Cardiac muscle cell (in vitro differentiated cells and primary cell): ENCODE measurements at regions not wholly inside any gene's neighbourhood (a gene's known extent, or its start where the extent isn't known, plus 50 kb on each side); places are given as distances from the start of the nearest gene placed in this dataset.

Experiments used
- DNase-seq, 2 donors: peaks; one replicate each; pipeline versions ENCODE4 v3.0.0 to v3.0.0-alpha.2; 2010 to 2017; ENCODE audit warnings: low read depth in 1 of 2, low spot score in 1 of 2
- H3K27ac ChIP-seq: fragments of 200-600 bp; sonication (generic); 2 replicates; pipeline ENCODE4 v1.5.1; 2016
- H3K27me3 ChIP-seq: fragments of 200-600 bp; sonication (generic); 2 replicates; pipeline ENCODE4 v1.6.0; 2016; ENCODE audit warnings: control low read depth
- H3K36me3 ChIP-seq: fragments of 200-600 bp; sonication (generic); 2 replicates; pipeline ENCODE4 v1.5.1; 2016; ENCODE audit warnings: control low read depth
- H3K4me1 ChIP-seq: fragments of 200-600 bp; sonication (generic); 2 replicates; pipeline ENCODE4 v1.8.1; 2017; ENCODE audit warnings: low read depth, mild to moderate bottlenecking, mixed run types
- H3K4me3 ChIP-seq: fragments of 200-600 bp; sonication (generic); 2 replicates; pipeline ENCODE4 v1.5.1; 2016; ENCODE audit warnings: mild to moderate bottlenecking
- H3K9me3 ChIP-seq: fragments of 200-600 bp; sonication (generic); 2 replicates; pipeline ENCODE4 v1.5.1; 2017; ENCODE audit warnings: low read depth, mild to moderate bottlenecking, control low read depth
- TF ChIP-seq, protein P1 (sequence below): IDR thresholded peaks from 2 replicates; pipeline ENCODE4 v1.5.1; 2012; ENCODE audit warnings: low read depth, mild to moderate bottlenecking, low read length

- Histone ChIP-seq H3K4me3 (no peak overlapping the region), H3K4me1 (no peaks in the 10 kb centered on the region), H3K36me3 (no peaks in the 10 kb centered on the region), H3K27ac (no peak overlapping the region), H3K27me3 (no peaks in the 10 kb centered on the region), H3K9me3 (peaks cover under 1% of the 10 kb centered on the region)
- TF ChIP-seq, protein P1, sequence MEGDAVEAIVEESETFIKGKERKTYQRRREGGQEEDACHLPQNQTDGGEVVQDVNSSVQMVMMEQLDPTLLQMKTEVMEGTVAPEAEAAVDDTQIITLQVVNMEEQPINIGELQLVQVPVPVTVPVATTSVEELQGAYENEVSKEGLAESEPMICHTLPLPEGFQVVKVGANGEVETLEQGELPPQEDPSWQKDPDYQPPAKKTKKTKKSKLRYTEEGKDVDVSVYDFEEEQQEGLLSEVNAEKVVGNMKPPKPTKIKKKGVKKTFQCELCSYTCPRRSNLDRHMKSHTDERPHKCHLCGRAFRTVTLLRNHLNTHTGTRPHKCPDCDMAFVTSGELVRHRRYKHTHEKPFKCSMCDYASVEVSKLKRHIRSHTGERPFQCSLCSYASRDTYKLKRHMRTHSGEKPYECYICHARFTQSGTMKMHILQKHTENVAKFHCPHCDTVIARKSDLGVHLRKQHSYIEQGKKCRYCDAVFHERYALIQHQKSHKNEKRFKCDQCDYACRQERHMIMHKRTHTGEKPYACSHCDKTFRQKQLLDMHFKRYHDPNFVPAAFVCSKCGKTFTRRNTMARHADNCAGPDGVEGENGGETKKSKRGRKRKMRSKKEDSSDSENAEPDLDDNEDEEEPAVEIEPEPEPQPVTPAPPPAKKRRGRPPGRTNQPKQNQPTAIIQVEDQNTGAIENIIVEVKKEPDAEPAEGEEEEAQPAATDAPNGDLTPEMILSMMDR: no peak
- DNase-seq: peak in 1 of 2 donors; percentile 4
Measured at GRCh38 chr7:69049326-69049725, 548.9 kb upstream of the AUTS2 start.

GRCh38 chr7:69052447-69052846 is 545.8 kb upstream of the AUTS2 start:
- Histone ChIP-seq H3K27me3 (no peaks in the 10 kb centered on the region), H3K36me3 (no peaks in the 10 kb centered on the region), H3K4me1 (no peaks in the 10 kb centered on the region), H3K4me3 (no peak overlapping the region), H3K9me3 (no peaks in the 10 kb centered on the region), H3K27ac (no peak overlapping the region)
- TF ChIP-seq, protein P1: no peak
- no peak for DNase-seq

DNA sequence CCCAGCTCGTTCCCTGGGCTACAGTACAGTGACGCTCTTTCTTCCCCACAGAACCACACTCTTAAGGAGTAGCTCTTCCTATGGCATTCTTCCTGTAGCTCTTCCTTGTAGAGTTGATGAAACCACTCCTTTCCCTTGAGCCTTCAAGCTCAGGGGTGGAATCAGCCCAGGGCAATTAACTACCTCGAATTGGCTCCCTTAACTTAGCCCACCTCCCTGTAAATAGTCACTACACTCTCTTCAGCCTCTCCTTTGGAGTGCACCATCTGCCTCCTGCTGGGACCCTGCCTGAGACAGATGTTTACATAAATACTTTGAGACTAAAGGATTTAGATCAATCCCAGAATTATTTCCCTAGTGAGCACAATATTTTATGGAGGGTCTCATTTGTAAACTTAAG is 537.8 kb upstream of the AUTS2 start:
- Histone ChIP-seq H3K36me3 (no peaks in the 10 kb centered on the region), H3K27me3 (no peaks in the 10 kb centered on the region), H3K4me3 (no peak overlapping the region), H3K9me3 (no peaks in the 10 kb centered on the region), H3K27ac (no peak overlapping the region), H3K4me1 (no peaks in the 10 kb centered on the region)
- DNase-seq: no peak
- TF ChIP-seq, protein P1: no peak

DNA sequence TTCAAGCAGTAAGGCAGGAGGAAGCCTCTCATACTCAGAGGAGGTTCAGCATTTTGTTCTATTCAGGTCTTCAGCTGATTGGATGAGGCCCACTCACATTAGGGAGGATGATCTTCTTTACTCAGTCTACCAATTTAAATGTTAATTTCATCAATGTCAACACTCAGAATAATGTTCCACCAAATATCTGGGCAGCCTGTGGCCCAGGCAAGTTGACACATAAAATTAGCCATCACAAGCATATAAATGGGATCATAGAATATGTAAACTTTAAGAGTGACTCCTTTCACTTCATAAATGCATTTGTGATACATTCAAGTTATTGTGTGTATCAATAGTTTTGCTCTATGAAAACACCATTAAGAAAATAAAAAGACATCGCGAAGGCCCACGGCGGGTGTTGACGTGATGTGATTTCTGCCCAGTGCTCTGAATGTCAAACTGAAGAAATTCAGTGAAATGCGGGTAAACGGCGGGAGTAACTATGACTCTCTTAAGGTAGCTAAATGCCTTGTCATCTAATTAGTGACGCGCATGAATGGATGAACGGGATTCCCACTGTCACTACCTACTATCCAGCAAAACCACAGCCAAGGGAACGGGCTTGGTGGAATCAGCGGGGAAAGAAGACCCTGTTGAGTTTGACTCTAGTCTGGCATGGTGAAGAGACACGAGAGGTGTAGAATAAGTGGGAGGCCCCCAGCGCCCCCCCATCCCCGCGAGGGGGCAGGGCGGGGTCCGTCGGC is 536.1 kb upstream of the AUTS2 start:
- no peak overlapping the region for H3K27ac ChIP-seq
- no peak overlapping the region for H3K4me3 ChIP-seq
- H3K27me3 ChIP-seq: no peaks in the 10 kb centered on the region
- TF ChIP-seq, protein P1: no peak
- peak in 1 of 2 donors; percentile 55 for DNase-seq
- no peaks in the 10 kb centered on the region for H3K36me3 ChIP-seq
- no peaks in the 10 kb centered on the region for H3K4me1 ChIP-seq
- no peaks in the 10 kb centered on the region for H3K9me3 ChIP-seq

DNA sequence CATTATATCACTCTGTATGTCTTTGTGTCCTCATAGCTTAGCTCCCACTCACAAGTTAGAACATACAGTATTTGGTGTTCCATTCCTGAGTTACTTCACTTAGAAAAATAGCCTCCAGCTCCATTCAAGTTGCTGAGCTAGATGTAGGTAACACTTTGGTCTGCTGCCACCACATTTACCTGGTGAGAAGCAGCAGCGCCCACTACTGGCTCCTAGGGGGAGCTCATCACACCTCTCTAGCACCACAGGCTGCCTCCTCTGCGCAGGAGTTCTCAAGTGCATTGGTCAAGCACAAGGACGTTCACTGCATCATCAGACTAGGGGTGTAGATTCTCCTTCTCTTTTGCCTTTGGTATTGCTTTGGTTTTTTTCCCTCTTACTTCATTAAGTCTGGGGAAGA is 530.9 kb upstream of the AUTS2 start:
- H3K4me1 ChIP-seq: no peaks in the 10 kb centered on the region
- TF ChIP-seq, protein P1: peak; percentile 58
- no peaks in the 10 kb centered on the region for H3K9me3 ChIP-seq
- no peak overlapping the region for H3K27ac ChIP-seq
- no peaks in the 10 kb centered on the region for H3K36me3 ChIP-seq
- H3K27me3 ChIP-seq: no peaks in the 10 kb centered on the region
- H3K4me3 ChIP-seq: no peak overlapping the region
- peak; percentile 47 to 49 for DNase-seq

DNA sequence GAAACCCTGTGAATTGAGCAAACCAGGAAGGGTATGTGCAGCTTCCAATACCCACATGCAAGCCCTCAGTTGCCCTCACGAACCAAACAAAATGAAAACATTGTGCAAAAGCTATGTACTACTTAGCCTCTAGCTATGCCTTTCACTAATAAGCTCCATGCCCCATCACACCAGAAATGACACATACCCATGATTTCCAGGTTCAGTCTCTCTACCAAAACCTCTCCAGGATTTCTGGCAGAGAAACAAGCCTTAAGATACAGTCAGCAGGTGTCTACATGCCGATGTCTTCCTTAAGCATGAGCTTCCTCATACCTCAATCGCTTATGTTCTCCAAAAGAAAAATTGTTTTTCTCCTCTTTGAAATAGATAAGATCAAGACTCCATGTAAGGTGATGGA is 527.8 kb upstream of the AUTS2 start:
- H3K27ac ChIP-seq: no peak overlapping the region
- H3K36me3 ChIP-seq: no peaks in the 10 kb centered on the region
- no peaks in the 10 kb centered on the region for H3K9me3 ChIP-seq
- no peaks in the 10 kb centered on the region for H3K4me1 ChIP-seq
- no peak overlapping the region for H3K4me3 ChIP-seq
- TF ChIP-seq, protein P1: no peak
- DNase-seq: no peak
- no peaks in the 10 kb centered on the region for H3K27me3 ChIP-seq
